Karpas-422 (cell line): ENCODE measurements at regions not wholly inside any gene's neighbourhood (a gene's known extent, or its start where the extent isn't known, plus 50 kb on each side); places are given as distances from the start of the nearest gene placed in this dataset.

ENCODE experiments used
- DNase-seq: peaks from one replicate; pipeline ENCODE4 v3.0.0-alpha.2; 2015
- H2AFZ ChIP-seq: fragments of 200-600 bp; sonication (generic); 2 replicates; pipeline ENCODE4 v1.6.1; 2014; ENCODE audit warnings: antibody characterized with exemption, low read length, mixed read lengths
- H3K27ac ChIP-seq: fragments of 200-600 bp; sonication (generic); 2 replicates; pipeline ENCODE4 v1.5.1; 2014; ENCODE audit warnings: mild to moderate bottlenecking, low read length, moderate library complexity
- H3K27me3 ChIP-seq: fragments of 200-600 bp; sonication (generic); 2 replicates; pipeline ENCODE4 v1.6.1; 2014; ENCODE audit warnings: low read length, mixed read lengths
- H3K36me3 ChIP-seq: fragments of 200-600 bp; sonication (generic); 2 replicates; pipeline ENCODE4 v1.6.1; 2014; ENCODE audit warnings: low read length, mixed read lengths; ENCODE audit not compliant: insufficient read depth
- H3K4me1 ChIP-seq: fragments of 200-600 bp; sonication (generic); 2 replicates; pipeline ENCODE4 v1.6.1; 2014; ENCODE audit warnings: mild to moderate bottlenecking, low read length, mixed read lengths
- H3K4me2 ChIP-seq: fragments of 200-600 bp; sonication (generic); 2 replicates; pipeline ENCODE4 v1.6.1; 2014; ENCODE audit warnings: low read length, low read depth, mild to moderate bottlenecking; ENCODE audit not compliant: poor library complexity, severe bottlenecking
- H3K4me3 ChIP-seq: fragments of 200-600 bp; sonication (generic); 2 replicates; pipeline ENCODE4 v1.5.1; 2014; ENCODE audit warnings: mild to moderate bottlenecking, antibody characterized with exemption, low read length, mixed read lengths
- H3K79me2 ChIP-seq: fragments of 200-600 bp; sonication (generic); 2 replicates; pipeline ENCODE4 v1.6.1; 2014; ENCODE audit warnings: mild to moderate bottlenecking, low read length, mixed read lengths
- H3K9ac ChIP-seq: fragments of 200-600 bp; sonication (generic); 2 replicates; pipeline ENCODE4 v1.6.0; 2014; ENCODE audit warnings: low read length
- H3K9me2 ChIP-seq: fragments of 200-600 bp; sonication (generic), shearing (Covaris generic); replicated peaks from 2 replicates; pipeline ENCODE4 v1.6.0; 2014; ENCODE audit warnings: mild to moderate bottlenecking, low read length, moderate library complexity; ENCODE audit not compliant: insufficient read depth
- H3K9me3 ChIP-seq: fragments of 300-700, 200-600 bp; sonication (generic); 2 replicates; pipeline ENCODE4 v1.6.1; 2014; ENCODE audit warnings: low read length, mixed read lengths
- H4K20me1 ChIP-seq: fragments of 200-600 bp; sonication (generic); 2 replicates; pipeline ENCODE4 v1.6.1; 2014; ENCODE audit warnings: mild to moderate bottlenecking, antibody characterized with exemption, low read length, low read depth; ENCODE audit not compliant: insufficient read depth

DNA sequence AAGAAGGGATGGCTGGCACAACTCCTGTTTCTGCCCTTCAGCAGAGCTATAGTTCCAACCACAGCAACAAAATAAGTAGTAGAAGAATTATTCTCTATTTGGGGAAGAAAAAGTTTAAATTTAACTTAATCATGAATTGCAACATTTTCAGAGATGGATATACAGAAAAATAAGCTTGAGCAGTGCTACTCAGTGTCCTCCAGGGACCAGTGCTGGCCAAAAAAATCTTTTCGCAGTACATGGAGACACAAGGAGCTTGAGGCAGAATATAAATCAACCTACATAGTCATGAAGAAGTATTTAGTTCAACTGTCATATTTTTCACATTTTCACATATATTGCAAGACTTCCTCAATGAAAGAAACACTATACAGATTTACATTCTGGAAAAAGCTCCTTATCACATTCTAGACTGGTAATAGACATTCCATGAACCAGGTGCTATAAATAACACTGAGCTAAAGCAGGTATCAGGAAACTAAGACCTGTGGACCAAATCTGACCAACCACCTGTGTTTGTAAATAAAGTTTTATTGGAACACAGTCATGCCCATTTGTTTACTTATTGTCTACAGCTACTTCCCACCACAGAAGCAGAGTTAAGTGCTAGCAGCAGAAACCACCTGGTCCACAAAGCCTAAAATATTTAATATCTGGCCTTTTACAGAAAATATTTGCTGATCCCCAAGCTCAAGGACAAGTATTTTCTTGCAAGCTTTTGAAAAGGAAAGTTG lies 101.9 kb downstream of the RGS21 start:
- H3K79me2 ChIP-seq, result no peaks in the 10 kb centered on the region
- no peak overlapping the region for H3K27ac ChIP-seq
- no peaks in the 10 kb centered on the region for H3K9me2 ChIP-seq
- H3K4me3 ChIP-seq, result no peak overlapping the region
- no peaks in the 10 kb centered on the region for H3K36me3 ChIP-seq
- H2AFZ ChIP-seq, result no peak overlapping the region
- H3K4me2 ChIP-seq, result no peak overlapping the region
- H3K9me3 ChIP-seq, result no peaks in the 10 kb centered on the region
- H3K4me1 ChIP-seq, result no peaks in the 10 kb centered on the region
- H4K20me1 ChIP-seq, result no peaks in the 10 kb centered on the region
- no peak for DNase-seq
- no peaks in the 10 kb centered on the region for H3K27me3 ChIP-seq
- H3K9ac ChIP-seq, result no peak overlapping the region

DNA sequence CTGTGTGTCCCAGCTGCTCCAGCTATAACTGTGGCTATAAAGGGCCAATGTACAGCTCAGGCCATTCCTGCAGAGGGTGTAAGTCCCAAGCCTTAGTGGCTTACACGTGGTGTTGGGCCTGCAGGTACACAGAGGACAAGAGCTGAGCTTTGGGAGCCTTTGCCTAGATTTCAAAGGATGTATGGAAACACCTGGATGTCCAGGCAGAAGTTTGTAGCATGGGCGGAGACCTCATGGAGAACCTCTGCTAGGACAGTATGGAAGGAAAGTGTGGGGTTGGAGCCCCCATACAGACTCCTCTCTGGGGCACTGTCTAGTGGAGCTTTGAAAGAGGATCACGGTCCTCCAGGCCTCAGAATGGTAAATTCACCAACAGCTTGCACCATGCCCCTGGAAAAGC lies 113.9 kb downstream of the RGS21 start:
- DNase-seq, result no peak

DNA sequence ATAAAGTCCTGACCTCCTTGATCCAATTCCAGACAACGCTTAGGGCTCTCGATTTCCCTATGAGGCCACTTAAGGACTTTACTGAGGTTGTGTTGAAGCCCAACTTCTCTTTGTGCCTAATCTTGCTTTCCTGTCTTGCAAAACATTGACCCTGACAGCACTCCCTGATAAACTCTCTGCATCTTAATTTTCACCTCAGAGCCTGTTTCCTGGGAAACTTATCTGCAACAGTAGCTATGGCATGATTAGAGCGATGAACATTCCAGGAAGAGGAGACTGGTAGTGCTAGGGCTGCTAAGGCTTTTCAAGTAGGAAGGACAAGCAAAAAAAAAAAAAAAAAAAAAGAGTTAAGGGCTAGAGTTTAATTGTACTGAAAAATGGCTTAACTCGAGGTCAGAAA lies 118.9 kb downstream of the RGS21 start:
- Histone ChIP-seq H4K20me1 (no peaks in the 10 kb centered on the region), H3K4me1 (no peaks in the 10 kb centered on the region), H3K36me3 (no peaks in the 10 kb centered on the region), H3K4me3 (no peak overlapping the region), H3K4me2 (no peak overlapping the region), H3K79me2 (no peaks in the 10 kb centered on the region), H2AFZ (no peak overlapping the region), H3K9ac (no peak overlapping the region), H3K9me3 (no peaks in the 10 kb centered on the region), H3K27ac (no peak overlapping the region), H3K9me2 (no peaks in the 10 kb centered on the region), H3K27me3 (no peaks in the 10 kb centered on the region)
- DNase-seq, result no peak

More for the DNA sequence above, 113.9 kb downstream of the RGS21 start:
- H3K9me2 ChIP-seq, result no peaks in the 10 kb centered on the region
- no peak overlapping the region for H2AFZ ChIP-seq
- no peaks in the 10 kb centered on the region for H3K9me3 ChIP-seq
- no peak overlapping the region for H3K9ac ChIP-seq
- no peaks in the 10 kb centered on the region for H3K36me3 ChIP-seq
- H3K27me3 ChIP-seq, result no peaks in the 10 kb centered on the region
- no peaks in the 10 kb centered on the region for H3K4me1 ChIP-seq
- H3K79me2 ChIP-seq, result no peaks in the 10 kb centered on the region
- no peak overlapping the region for H3K4me2 ChIP-seq
- H3K4me3 ChIP-seq, result no peak overlapping the region
- H3K27ac ChIP-seq, result no peak overlapping the region
- no peaks in the 10 kb centered on the region for H4K20me1 ChIP-seq

DNA sequence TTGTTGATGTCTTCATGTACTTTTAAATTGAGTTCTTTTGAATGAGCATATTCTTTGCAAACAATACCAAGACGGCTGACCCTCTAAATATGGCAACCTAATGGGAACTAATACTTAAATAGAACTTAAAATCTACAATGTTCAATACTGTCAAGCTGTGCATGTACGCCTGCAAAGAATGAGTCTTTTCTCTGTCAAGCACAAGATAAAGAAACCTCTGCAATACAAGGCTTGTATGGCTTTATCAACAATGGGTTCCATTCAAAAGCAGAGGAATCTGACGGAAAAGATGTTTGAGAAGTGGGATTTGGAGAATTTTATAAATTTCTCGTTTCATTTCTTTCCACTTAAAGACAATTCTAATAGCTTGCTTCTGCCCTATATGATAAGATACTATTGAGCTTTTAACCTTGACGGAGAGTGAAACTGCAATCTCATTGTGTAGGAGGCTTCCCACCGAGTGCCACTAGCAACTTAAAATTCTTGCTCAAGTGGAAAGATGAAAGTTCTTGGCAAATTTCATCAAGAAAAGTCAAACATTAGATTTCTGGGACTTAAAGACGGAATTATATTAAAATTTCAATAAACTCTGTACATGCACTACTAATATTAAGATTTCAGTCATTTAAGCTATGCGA lies 119.8 kb downstream of the RGS21 start:
- Histone ChIP-seq H3K36me3 (no peaks in the 10 kb centered on the region), H3K9ac (no peak overlapping the region), H3K4me2 (no peak overlapping the region), H3K27ac (no peak overlapping the region), H2AFZ (no peak overlapping the region), H3K4me1 (no peaks in the 10 kb centered on the region), H3K27me3 (no peaks in the 10 kb centered on the region), H3K9me2 (no peaks in the 10 kb centered on the region), H3K4me3 (no peak overlapping the region), H3K79me2 (no peaks in the 10 kb centered on the region), H4K20me1 (no peaks in the 10 kb centered on the region), H3K9me3 (no peaks in the 10 kb centered on the region)
- no peak for DNase-seq

DNA sequence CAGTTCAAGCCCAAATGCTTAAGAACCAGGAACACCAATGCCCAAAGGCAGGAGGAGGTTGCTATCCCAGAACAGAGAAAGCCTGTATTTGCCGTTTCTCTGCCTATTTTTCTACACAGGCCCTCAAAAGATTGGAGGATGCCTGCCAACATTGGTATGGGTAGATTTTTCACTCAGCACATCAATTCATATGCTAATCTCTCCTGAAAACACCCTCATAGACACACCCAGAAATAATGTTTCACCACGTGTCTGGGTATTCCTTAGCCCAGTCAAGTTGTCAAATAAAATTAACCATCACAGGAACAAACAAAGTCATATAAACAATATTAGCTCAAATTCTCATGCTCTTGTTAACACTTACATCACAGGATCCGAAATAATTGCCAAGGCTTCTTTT lies 121.9 kb downstream of the RGS21 start:
- no peak overlapping the region for H3K27ac ChIP-seq
- no peak overlapping the region for H3K4me2 ChIP-seq
- H3K79me2 ChIP-seq, result no peaks in the 10 kb centered on the region
- no peaks in the 10 kb centered on the region for H3K4me1 ChIP-seq
- H3K9me2 ChIP-seq, result no peaks in the 10 kb centered on the region
- no peaks in the 10 kb centered on the region for H3K36me3 ChIP-seq
- no peak overlapping the region for H3K9ac ChIP-seq
- H4K20me1 ChIP-seq, result no peaks in the 10 kb centered on the region
- no peaks in the 10 kb centered on the region for H3K9me3 ChIP-seq
- no peak for DNase-seq
- H3K27me3 ChIP-seq, result no peaks in the 10 kb centered on the region
- H3K4me3 ChIP-seq, result no peak overlapping the region
- H2AFZ ChIP-seq, result no peak overlapping the region

DNA sequence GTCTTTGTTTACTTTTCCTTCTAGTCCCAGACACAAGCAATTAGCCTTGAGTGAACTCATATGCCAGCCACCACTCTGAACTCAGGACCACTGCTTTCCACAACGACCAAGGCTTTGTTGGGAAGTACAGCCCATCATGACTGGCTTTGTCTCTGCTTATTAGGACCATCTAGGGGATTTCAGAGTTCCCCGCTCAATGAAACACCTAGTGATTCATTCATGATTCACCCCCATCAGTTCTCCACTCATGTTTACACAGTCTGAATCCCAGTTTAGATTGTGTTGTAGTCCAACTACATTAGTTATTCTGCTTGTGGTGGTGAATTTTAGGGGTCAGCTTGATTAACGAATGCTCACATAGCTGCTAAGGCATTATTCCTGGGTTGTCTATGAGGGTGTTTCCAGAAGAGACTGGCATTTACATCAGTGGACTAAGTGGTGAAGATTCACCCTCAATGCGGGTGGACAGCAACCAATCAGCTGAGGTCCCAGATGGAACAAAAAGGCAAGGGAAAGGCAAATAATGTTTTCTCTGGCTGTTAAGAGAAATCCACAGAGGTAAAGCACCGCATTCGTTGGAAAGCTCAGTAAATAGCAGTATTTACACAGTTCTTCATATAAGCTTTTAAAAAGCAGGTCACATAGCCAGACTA lies 122.7 kb downstream of the RGS21 start:
- no peaks in the 10 kb centered on the region for H4K20me1 ChIP-seq
- no peak overlapping the region for H3K27ac ChIP-seq
- DNase-seq, result no peak
- H3K9me2 ChIP-seq, result no peaks in the 10 kb centered on the region
- H3K9ac ChIP-seq, result no peak overlapping the region
- H2AFZ ChIP-seq, result no peak overlapping the region
- no peaks in the 10 kb centered on the region for H3K27me3 ChIP-seq
- H3K9me3 ChIP-seq, result no peaks in the 10 kb centered on the region
- H3K4me2 ChIP-seq, result no peak overlapping the region
- H3K79me2 ChIP-seq, result no peaks in the 10 kb centered on the region
- H3K4me3 ChIP-seq, result no peak overlapping the region
- no peaks in the 10 kb centered on the region for H3K4me1 ChIP-seq
- H3K36me3 ChIP-seq, result no peaks in the 10 kb centered on the region

DNA sequence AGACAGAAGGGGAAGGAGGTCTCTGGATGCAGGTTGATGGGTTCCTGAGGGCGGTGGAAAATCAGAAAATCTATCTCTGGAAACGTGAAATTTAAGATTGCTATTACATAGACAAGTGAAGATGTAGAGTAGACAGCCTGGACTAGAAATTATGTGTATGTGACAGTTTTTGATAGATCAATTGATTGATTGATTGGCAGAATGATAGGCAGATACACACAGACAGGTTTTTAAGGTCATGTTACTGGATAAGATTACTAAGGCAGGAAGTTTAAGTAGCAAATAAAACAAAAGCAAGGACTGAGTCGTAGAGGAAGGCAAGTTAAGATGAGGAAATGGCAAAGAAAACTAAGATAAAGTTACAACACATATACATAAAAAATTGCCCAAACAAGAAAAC lies 124.7 kb downstream of the RGS21 start:
- H3K9me2 ChIP-seq, result no peaks in the 10 kb centered on the region
- no peaks in the 10 kb centered on the region for H3K9me3 ChIP-seq
- no peaks in the 10 kb centered on the region for H3K36me3 ChIP-seq
- no peaks in the 10 kb centered on the region for H3K27me3 ChIP-seq
- H3K4me1 ChIP-seq, result peaks cover 6% of the 10 kb centered on the region
- no peak overlapping the region for H3K9ac ChIP-seq
- no peak for DNase-seq
- no peaks in the 10 kb centered on the region for H3K79me2 ChIP-seq
- no peak overlapping the region for H3K4me3 ChIP-seq
- no peak overlapping the region for H3K4me2 ChIP-seq
- H2AFZ ChIP-seq, result no peak overlapping the region
- no peaks in the 10 kb centered on the region for H4K20me1 ChIP-seq
- H3K27ac ChIP-seq, result no peak overlapping the region

DNA sequence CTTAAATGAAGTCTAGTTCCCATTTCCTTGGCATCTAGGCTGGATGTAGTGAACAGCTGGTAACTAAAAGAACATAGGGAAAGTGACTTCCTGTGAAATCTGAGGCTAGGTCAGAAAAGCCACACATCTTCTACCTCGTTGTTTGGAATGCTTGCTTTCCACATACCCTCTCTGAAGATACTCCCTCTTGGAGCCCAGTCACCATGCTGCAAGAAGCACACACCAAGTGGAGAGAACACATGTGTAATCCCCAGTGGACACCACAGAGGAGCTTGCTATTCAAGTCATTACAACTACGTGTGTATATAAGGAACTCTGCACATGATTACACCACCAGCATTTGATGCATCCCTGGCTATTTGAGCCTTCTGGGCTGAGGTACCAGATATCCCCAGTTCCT lies 125.9 kb downstream of the RGS21 start:
- Histone ChIP-seq H3K79me2 (no peaks in the 10 kb centered on the region), H3K27ac (no peak overlapping the region), H3K4me3 (no peak overlapping the region), H2AFZ (no peak overlapping the region), H3K9me3 (no peaks in the 10 kb centered on the region), H4K20me1 (no peaks in the 10 kb centered on the region), H3K9ac (no peak overlapping the region), H3K4me1 (peaks cover 6% of the 10 kb centered on the region), H3K36me3 (no peaks in the 10 kb centered on the region), H3K4me2 (no peak overlapping the region), H3K9me2 (no peaks in the 10 kb centered on the region), H3K27me3 (no peaks in the 10 kb centered on the region)
- DNase-seq, result no peak
